ENCODE measurements at regions not wholly inside any gene's neighbourhood (a gene's known extent, or its start where the extent isn't known, plus 50 kb on each side); places are given as distances from the start of the nearest gene placed in this dataset.
A peak's percentile ranks its signal among the peaks of the same experiment; 100 is the strongest.

DNA sequence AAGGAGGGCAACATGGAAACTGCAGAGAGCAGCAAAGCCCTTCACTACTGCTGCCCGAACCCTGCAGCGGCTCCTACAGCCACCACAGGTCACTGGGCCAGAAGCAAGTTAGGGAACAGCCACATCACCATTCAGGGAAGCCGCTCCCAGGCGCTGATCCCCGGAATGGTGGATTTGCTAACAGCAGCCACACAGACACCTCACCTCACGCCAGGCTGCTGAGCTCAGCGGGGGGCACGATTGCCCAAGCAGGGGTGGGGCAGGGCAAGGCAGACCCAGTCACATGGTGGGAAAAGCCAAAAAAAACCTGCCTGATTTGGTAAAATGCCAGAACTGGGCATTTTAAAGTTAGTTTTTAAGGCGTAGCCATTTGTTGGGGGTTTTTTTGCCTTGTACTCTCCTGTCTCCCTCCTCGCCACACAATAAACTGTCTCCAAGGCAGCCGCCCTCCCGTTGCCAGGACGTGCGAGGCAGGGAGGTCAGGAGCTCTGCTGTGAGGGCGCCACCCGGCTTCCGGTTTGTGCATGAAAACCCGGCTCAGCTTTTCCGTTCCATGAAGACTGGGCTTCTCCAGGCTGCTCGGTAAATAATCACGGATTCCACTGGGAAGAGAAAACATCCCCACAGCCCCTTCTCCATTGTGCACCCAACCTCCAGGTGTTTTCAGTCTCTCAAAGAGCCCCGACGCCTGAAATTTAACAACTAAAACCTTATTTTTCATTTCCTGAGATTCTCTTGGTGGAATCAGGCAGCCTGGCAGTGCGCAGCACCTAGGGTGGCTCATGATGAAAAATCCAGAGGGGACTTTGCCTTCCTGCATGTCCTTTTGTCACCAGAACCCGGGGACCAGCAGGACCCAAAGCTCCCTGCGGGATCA is 453.5 kb downstream of the PREX1 start:
- TF ChIP-seq CTCF (IDR thresholded peaks at IDR 0.05) (peak in 3 of 7 experiments; percentile 22 to 30 (median 22)), POLR2A (IDR thresholded peaks at IDR 0.05) (peak in 2 of 3 donors; percentile 24 to 39)

Data from body of pancreas (tissue), 4 donors.